AG09319 (cell line): ENCODE measurements at regions not wholly inside any gene's neighbourhood (a gene's known extent, or its start where the extent isn't known, plus 50 kb on each side); places are given as distances from the start of the nearest gene placed in this dataset.
"Not testable (repeated sequence)": the region's sequence is repeated elsewhere in the genome, so short reads cannot be mapped to it uniquely, and the experiment has no call there.

Source experiments
- DNase-seq: peaks from one replicate; pipeline ENCODE4 v3.0.0-alpha.2; 2010; ENCODE audit warnings: low read depth; ENCODE audit errors: extremely low read depth
- CTCF ChIP-seq: IDR thresholded peaks from 2 replicates; pipeline ENCODE4 v1.5.1; 2011; ENCODE audit warnings: low read depth, mild to moderate bottlenecking, inconsistent platforms, low read length, moderate library complexity

GRCh38 chr5:12876541-12877298 lies 972.5 kb upstream of the CTNND2 start:
- DNase-seq = no peak
- TF ChIP-seq CTCF = no peak

GRCh38 chr5:12870872-12871539 lies 966.8 kb upstream of the CTNND2 start:
- no peak for DNase-seq
- no peak for TF ChIP-seq CTCF

GRCh38 chr5:12865529-12865928 lies 961.3 kb upstream of the CTNND2 start:
- TF ChIP-seq CTCF = no peak
- no peak for DNase-seq

GRCh38 chr5:12861886-12862654 lies 957.8 kb upstream of the CTNND2 start:
- DNase-seq = no peak
- no peak for TF ChIP-seq CTCF

GRCh38 chr5:12856105-12856504 lies 951.9 kb upstream of the CTNND2 start:
- not testable (repeated sequence) for DNase-seq

- TF ChIP-seq CTCF = no peak
- DNase-seq = no peak
Measured at GRCh38 chr5:12854386-12854785, 950.1 kb upstream of the CTNND2 start.

GRCh38 chr5:12851761-12852160 lies 947.5 kb upstream of the CTNND2 start:
- DNase-seq = no peak
- no peak for TF ChIP-seq CTCF
